RKO (cell line): ENCODE measurements at regions not wholly inside any gene's neighbourhood (a gene's known extent, or its start where the extent isn't known, plus 50 kb on each side); places are given as distances from the start of the nearest gene placed in this dataset.
"Not testable (repeated sequence)": the region's sequence is repeated elsewhere in the genome, so short reads cannot be mapped to it uniquely, and the experiment has no call there.

Experiments
- DNase-seq: peaks from one replicate; pipeline ENCODE4 v3.0.0-alpha.2; 2016; ENCODE audit warnings: low spot score

GRCh38 chr18:1668279-1668678 lies 763.6 kb downstream of the ADCYAP1 start:
- no peak for DNase-seq

GRCh38 chr18:1671710-1672109 lies 767.0 kb downstream of the ADCYAP1 start:
- not testable (repeated sequence) for DNase-seq

- no peak for DNase-seq
These were observed 771.7 kb downstream of the ADCYAP1 start for GRCh38 chr18:1676387-1676786.

- no peak for DNase-seq
These were observed 775.4 kb downstream of the ADCYAP1 start for GRCh38 chr18:1680108-1680507.

- DNase-seq, result no peak
These were observed 787.2 kb downstream of the ADCYAP1 start for GRCh38 chr18:1691863-1692262.

GRCh38 chr18:1708006-1708405 lies 803.3 kb downstream of the ADCYAP1 start:
- peak; percentile 2 for DNase-seq

- DNase-seq, result no peak
These were observed 805.4 kb downstream of the ADCYAP1 start for GRCh38 chr18:1710114-1710513.

GRCh38 chr18:1732143-1732542 lies 827.5 kb downstream of the ADCYAP1 start:
- no peak for DNase-seq

- DNase-seq, result no peak
These were observed 825.2 kb downstream of the METTL4 start for GRCh38 chr18:1746131-1746530.

- no peak for DNase-seq
These were observed 820.1 kb downstream of the METTL4 start for GRCh38 chr18:1751249-1751648.

GRCh38 chr18:1760901-1761300 lies 810.4 kb downstream of the METTL4 start:
- DNase-seq, result peak; percentile 2

GRCh38 chr18:1774261-1774660 lies 797.0 kb downstream of the METTL4 start:
- no peak for DNase-seq

- no peak for DNase-seq
These were observed 793.5 kb downstream of the METTL4 start for GRCh38 chr18:1777843-1778242.

GRCh38 chr18:1778496-1779178 lies 792.7 kb downstream of the METTL4 start:
- no peak for DNase-seq

GRCh38 chr18:1779587-1779986 lies 791.7 kb downstream of the METTL4 start:
- no peak for DNase-seq

- no peak for DNase-seq
These were observed 787.2 kb downstream of the METTL4 start for GRCh38 chr18:1784113-1784512.

GRCh38 chr18:1785980-1786379 lies 785.3 kb downstream of the METTL4 start:
- not testable (repeated sequence) for DNase-seq

- no peak for DNase-seq
These were observed 774.7 kb downstream of the METTL4 start for GRCh38 chr18:1796636-1797035.

- no peak for DNase-seq
These were observed 774.1 kb downstream of the METTL4 start for GRCh38 chr18:1797235-1797634.

- DNase-seq, result no peak
These were observed 765.8 kb downstream of the METTL4 start for GRCh38 chr18:1805521-1805920.

GRCh38 chr18:1806884-1807615 lies 764.3 kb downstream of the METTL4 start:
- peak; percentile 17 for DNase-seq

- DNase-seq, result no peak
These were observed 760.0 kb downstream of the METTL4 start for GRCh38 chr18:1811282-1811681.

GRCh38 chr18:1825296-1825695 lies 746.0 kb downstream of the METTL4 start:
- DNase-seq, result no peak

- DNase-seq, result peak; percentile 0
These were observed 730.4 kb downstream of the METTL4 start for GRCh38 chr18:1840878-1841277.
